ENCODE measurements at regions not wholly inside any gene's neighbourhood (a gene's known extent, or its start where the extent isn't known, plus 50 kb on each side); places are given as distances from the start of the nearest gene placed in this dataset.

DNA sequence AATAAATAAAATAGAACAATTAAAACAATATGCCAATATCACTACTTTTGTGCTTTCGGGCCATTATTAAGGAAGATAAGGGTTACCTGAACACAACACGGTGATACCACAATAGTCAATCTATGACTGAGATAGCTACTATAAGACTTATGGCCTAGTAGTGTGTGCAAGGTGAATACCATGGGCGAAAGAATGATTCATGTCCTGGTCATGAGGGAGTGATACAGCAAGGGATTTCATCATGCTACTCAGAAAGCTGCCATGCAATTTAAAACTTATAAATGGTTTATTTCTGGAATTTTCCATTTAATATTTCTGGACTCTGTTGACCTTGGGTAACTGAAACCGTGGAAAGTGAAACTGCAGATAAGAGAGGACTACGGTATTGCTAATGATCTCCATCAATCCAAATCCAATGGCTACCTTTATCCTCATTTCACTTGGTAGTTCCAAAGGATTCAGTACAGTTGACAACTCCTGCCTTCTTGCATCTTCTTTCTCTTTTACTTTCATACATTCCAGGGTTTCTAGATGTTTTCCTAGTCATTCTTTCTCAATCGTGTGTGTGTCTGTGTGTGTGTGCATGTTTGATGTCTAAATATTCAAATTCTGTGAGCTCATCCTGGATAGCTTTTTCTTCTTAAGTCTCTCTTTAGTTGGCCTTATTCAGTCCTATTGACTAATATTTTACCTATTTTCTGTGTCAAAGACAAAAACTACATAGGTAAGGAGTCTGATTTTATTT is 100.5 kb upstream of the MAGI2 start:
- H3K79me2 ChIP-seq (ENCODE audit: control insufficient read depth, insufficient read depth, low read length): no peaks in the 10 kb centered on the region
- no peak for ATAC-seq (ENCODE audit: low read depth)
- H4K20me1 ChIP-seq (ENCODE audit: control insufficient read depth, insufficient read depth, low read length, poor library complexity, severe bottlenecking): no peaks in the 10 kb centered on the region
- Mint-ChIP-seq H3K9me3 (ENCODE audit: insufficient read depth) (peaks cover 2% of the 10 kb centered on the region), H3K4me1 (no peaks in the 10 kb centered on the region), H3K4me3 (no peak overlapping the region), H3K27ac (no peak overlapping the region), H3K27me3 (no peaks in the 10 kb centered on the region)
- H2AFZ ChIP-seq (ENCODE audit: insufficient read depth, low read depth, low read length, poor library complexity, severe bottlenecking): no peak overlapping the region
- H3K27me3 ChIP-seq (replicated peaks in 1 of 4; ENCODE audit: control extremely low read depth in 1 of 4, control insufficient read depth in 3 of 4, insufficient read depth in 4 of 4, low read length in 3 of 4): no peaks in the 10 kb centered on the region
- intact Hi-C loops (cut with micrococcal nuclease): no loop called here
- no peaks in the 10 kb centered on the region for H3K4me1 ChIP-seq (ENCODE audit: control insufficient read depth in 2 of 2, insufficient read depth in 2 of 2, low read length in 2 of 2)
- POLR2A ChIA-PET: no interaction called here
- no peak overlapping the region for H3K9ac ChIP-seq (ENCODE audit: low read length)
- 90% methylated on average over 2 of the region's 6 CpGs for WGBS (ENCODE audit: insufficient coverage)
- no peaks in the 10 kb centered on the region for H3K36me3 ChIP-seq (replicated peaks in 1 of 2; ENCODE audit: control extremely low read depth in 1 of 2, control insufficient read depth in 1 of 2, extremely low read depth in 1 of 2, insufficient read depth in 2 of 2, low read length in 1 of 2)
- no peak overlapping the region for H3K4me2 ChIP-seq (replicated peaks; ENCODE audit: low read depth, low read length, poor library complexity, severe bottlenecking)
- TF ChIP-seq, protein P1, sequence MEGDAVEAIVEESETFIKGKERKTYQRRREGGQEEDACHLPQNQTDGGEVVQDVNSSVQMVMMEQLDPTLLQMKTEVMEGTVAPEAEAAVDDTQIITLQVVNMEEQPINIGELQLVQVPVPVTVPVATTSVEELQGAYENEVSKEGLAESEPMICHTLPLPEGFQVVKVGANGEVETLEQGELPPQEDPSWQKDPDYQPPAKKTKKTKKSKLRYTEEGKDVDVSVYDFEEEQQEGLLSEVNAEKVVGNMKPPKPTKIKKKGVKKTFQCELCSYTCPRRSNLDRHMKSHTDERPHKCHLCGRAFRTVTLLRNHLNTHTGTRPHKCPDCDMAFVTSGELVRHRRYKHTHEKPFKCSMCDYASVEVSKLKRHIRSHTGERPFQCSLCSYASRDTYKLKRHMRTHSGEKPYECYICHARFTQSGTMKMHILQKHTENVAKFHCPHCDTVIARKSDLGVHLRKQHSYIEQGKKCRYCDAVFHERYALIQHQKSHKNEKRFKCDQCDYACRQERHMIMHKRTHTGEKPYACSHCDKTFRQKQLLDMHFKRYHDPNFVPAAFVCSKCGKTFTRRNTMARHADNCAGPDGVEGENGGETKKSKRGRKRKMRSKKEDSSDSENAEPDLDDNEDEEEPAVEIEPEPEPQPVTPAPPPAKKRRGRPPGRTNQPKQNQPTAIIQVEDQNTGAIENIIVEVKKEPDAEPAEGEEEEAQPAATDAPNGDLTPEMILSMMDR (IDR thresholded peaks at IDR 0.05): no peak
- TF ChIP-seq EZH2 (IDR thresholded peaks at IDR 0.05; ENCODE audit: borderline replicate concordance, insufficient read depth, low read depth, low read length, poor library complexity, severe bottlenecking): no peak
- no peak for DNase-seq
- CTCF ChIA-PET: no interaction called here
- H3K4me3 ChIP-seq (ENCODE audit: control extremely low read depth in 1 of 5, extremely low read depth in 1 of 5, insufficient read depth in 1 of 5, low read depth in 2 of 5, low read length in 4 of 5): no peak overlapping the region
- no peak overlapping the region for H3K27ac ChIP-seq (ENCODE audit: low read length in 2 of 2)
- H3K9me3 ChIP-seq (ENCODE audit: control extremely low read depth in 1 of 3, control insufficient read depth in 2 of 3, insufficient read depth in 1 of 3, low read length in 2 of 3): no peaks in the 10 kb centered on the region

DNA sequence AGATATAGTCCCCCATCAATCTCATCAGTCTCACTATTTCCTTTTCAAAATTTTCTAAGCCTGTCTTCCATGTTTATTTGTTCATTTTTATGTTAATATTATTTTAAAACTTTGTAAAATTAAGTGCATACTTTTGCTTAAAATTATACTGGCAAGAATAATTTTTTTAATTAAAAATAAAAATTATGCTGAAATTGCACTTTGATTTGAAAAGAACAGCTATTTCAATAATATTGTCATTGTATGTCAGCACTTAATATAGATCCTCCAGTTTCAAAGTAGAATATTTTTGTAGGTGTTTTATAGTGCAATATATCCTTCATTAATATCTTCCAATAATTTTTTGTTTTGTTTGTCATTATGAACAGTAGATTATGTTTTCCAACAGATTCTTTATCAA is 99.0 kb upstream of the MAGI2 start:
- Histone ChIP-seq H3K36me3 (replicated peaks in 1 of 2; ENCODE audit: control extremely low read depth in 1 of 2, control insufficient read depth in 1 of 2, extremely low read depth in 1 of 2, insufficient read depth in 2 of 2, low read length in 1 of 2) (no peaks in the 10 kb centered on the region), H3K27me3 (replicated peaks in 1 of 4; ENCODE audit: control extremely low read depth in 1 of 4, control insufficient read depth in 3 of 4, insufficient read depth in 4 of 4, low read length in 3 of 4) (no peaks in the 10 kb centered on the region), H3K79me2 (ENCODE audit: control insufficient read depth, insufficient read depth, low read length) (no peaks in the 10 kb centered on the region), H3K9ac (ENCODE audit: low read length) (no peak overlapping the region), H3K9me3 (ENCODE audit: control extremely low read depth in 1 of 3, control insufficient read depth in 2 of 3, insufficient read depth in 1 of 3, low read length in 2 of 3) (no peaks in the 10 kb centered on the region), H2AFZ (ENCODE audit: insufficient read depth, low read depth, low read length, poor library complexity, severe bottlenecking) (no peak overlapping the region), H3K4me1 (ENCODE audit: control insufficient read depth in 2 of 2, insufficient read depth in 2 of 2, low read length in 2 of 2) (no peaks in the 10 kb centered on the region), H3K4me2 (replicated peaks; ENCODE audit: low read depth, low read length, poor library complexity, severe bottlenecking) (no peak overlapping the region), H3K4me3 (ENCODE audit: control extremely low read depth in 1 of 5, extremely low read depth in 1 of 5, insufficient read depth in 1 of 5, low read depth in 2 of 5, low read length in 4 of 5) (no peak overlapping the region), H3K27ac (ENCODE audit: low read length in 2 of 2) (no peak overlapping the region), H4K20me1 (ENCODE audit: control insufficient read depth, insufficient read depth, low read length, poor library complexity, severe bottlenecking) (no peaks in the 10 kb centered on the region)
- DNase-seq: no peak
- Mint-ChIP-seq H3K27me3 (no peaks in the 10 kb centered on the region), H3K27ac (no peak overlapping the region), H3K4me3 (no peak overlapping the region), H3K4me1 (no peaks in the 10 kb centered on the region), H3K9me3 (ENCODE audit: insufficient read depth) (peaks cover 2% of the 10 kb centered on the region)
- TF ChIP-seq, protein P1 (IDR thresholded peaks at IDR 0.05): no peak
- no peak for TF ChIP-seq EZH2 (IDR thresholded peaks at IDR 0.05; ENCODE audit: borderline replicate concordance, insufficient read depth, low read depth, low read length, poor library complexity, severe bottlenecking)
- ChIA-PET CTCF (no interaction called here), POLR2A (no interaction called here)
- intact Hi-C loops (cut with micrococcal nuclease): no loop called here
- no peak for ATAC-seq (ENCODE audit: low read depth)

All from B cell (primary cell).